ENCODE measurements at regions not wholly inside any gene's neighbourhood (a gene's known extent, or its start where the extent isn't known, plus 50 kb on each side); places are given as distances from the start of the nearest gene placed in this dataset.

DNA sequence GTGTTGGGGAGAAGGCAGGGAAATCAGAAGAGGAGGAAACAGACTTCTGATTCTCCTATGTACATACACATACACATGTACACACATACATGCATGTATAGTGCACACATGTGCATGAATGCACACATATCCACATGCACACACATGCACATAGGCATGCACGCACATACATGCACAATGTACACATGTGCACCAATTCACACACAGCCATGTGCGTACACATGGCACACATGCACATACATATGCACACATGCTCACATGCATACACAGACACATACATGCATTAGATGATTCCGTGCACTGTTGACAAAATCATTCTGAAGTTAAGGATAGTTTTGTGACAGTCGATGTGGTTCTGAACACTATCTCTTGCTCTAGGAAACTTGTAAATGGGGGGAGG, 214.0 kb upstream of the CDH13 start:
- Histone ChIP-seq H3K18ac (ENCODE audit: low read depth, low read length) (no peak overlapping the region), H3K4ac (ENCODE audit: low read depth, low read length) (no peak overlapping the region), H4K91ac (ENCODE audit: insufficient read depth, low read depth, low read length) (no peak overlapping the region), H4K8ac (ENCODE audit: low read depth in 2 of 2, low read length in 2 of 2) (no peak overlapping the region), H2AK9ac (replicated peaks; ENCODE audit: low read depth, low read length, poor library complexity) (no peak overlapping the region), H3K9ac (ENCODE audit: low read depth, low read length) (no peak overlapping the region), H3K4me2 (ENCODE audit: low read depth, low read length) (no peak overlapping the region), H3K27ac (ENCODE audit: insufficient read depth, low read length) (no peak overlapping the region), H3K14ac (replicated peaks; ENCODE audit: low read depth, low read length) (no peak overlapping the region), H3K79me1 (ENCODE audit: low read depth in 1 of 2, low read length in 2 of 2) (no peaks in the 10 kb centered on the region), H4K20me1 (ENCODE audit: insufficient read depth, low read length) (no peaks in the 10 kb centered on the region), H3K9me3 (ENCODE audit: control insufficient read depth, insufficient read depth, low read length) (no peaks in the 10 kb centered on the region), H2BK15ac (ENCODE audit: low read depth, low read length) (no peak overlapping the region), H2AK5ac (ENCODE audit: low read depth, low read length) (no peak overlapping the region), H3K27me3 (ENCODE audit: control insufficient read depth, insufficient read depth, low read length) (no peaks in the 10 kb centered on the region), H2BK120ac (ENCODE audit: low read depth, low read length) (no peak overlapping the region), H2BK5ac (ENCODE audit: low read depth, low read length, poor library complexity, severe bottlenecking) (no peak overlapping the region), H3K4me1 (ENCODE audit: control insufficient read depth, insufficient read depth, low read length) (no peaks in the 10 kb centered on the region), H3K56ac (ENCODE audit: extremely low read depth, insufficient read depth, low read length) (no peak overlapping the region), H3K9me1 (ENCODE audit: insufficient read depth, low read length) (no peaks in the 10 kb centered on the region), H2AFZ (replicated peaks; ENCODE audit: low read length, poor library complexity) (no peak overlapping the region), H2BK20ac (ENCODE audit: low read depth, low read length) (no peak overlapping the region), H3K36me3 (ENCODE audit: control insufficient read depth, insufficient read depth, low read length) (no peaks in the 10 kb centered on the region), H4K5ac (ENCODE audit: low read depth, low read length) (no peak overlapping the region), H3K4me3 (ENCODE audit: insufficient read depth, low read depth, low read length) (no peak overlapping the region), H3K23ac (ENCODE audit: low read depth, low read length) (no peak overlapping the region)
- ChIA-PET CTCF (no interaction called here), POLR2A (ENCODE audit: unreplicated experiment) (no interaction called here)
- in situ Hi-C loops (cut with MboI; ENCODE audit: low sequenced_read_pairs): no loop called here
- no TSS peak for BruUV-seq (replicated peaks)
- ATAC-seq (ENCODE audit: low read depth) (no peak), DNase-seq (no peak)
- dilution Hi-C loops (cut with HindIII; ENCODE audit: low sequenced_read_pairs, unreplicated experiment): no loop called here
- 67% methylated on average over 1 of the region's 4 CpGs; no CpG with 5 or more reads in 1 of the 2 experiments for WGBS, 2 experiments (ENCODE audit: extremely low coverage in 2 of 2, insufficient read length in 1 of 2)
- TF ChIP-seq BHLHE40 (IDR thresholded peaks at IDR 0.05; ENCODE audit: low read depth, low read length): no peak
- intact Hi-C loops (cut with micrococcal nuclease): no loop called here
